Activated CD8-positive, alpha-beta memory T cell treated with anti-CD3 and anti-CD28 coated beads, Interleukin-2, amount 50 U/mL, for 24 hours (primary cell): ENCODE measurements at regions not wholly inside any gene's neighbourhood (a gene's known extent, or its start where the extent isn't known, plus 50 kb on each side); places are given as distances from the start of the nearest gene placed in this dataset.

Experiments used
- DNase-seq: peaks from one replicate; pipeline ENCODE4 v3.0.0-alpha.2; 2020; ENCODE audit errors: extremely low read depth

DNA sequence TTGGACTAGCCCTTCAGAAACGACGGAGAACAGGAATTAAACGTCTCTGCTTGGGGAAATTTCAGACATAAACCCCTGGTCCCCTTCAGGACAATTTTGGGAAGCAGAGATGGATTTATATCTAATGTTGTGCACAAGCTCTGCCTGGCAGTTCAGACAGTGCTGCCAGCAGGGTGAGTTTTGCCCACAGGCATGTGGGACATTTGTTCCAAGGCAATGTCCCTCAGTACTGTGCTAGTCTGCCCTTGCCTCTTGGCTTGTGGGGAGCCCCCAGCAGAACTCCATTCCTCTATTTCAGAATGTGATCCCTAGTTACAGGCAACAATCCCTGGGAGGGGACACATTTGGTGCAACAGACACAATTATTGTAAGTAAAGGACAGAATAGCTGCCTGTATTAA lies 76.5 kb upstream of the GPR12 start:
- DNase-seq = no peak

DNA sequence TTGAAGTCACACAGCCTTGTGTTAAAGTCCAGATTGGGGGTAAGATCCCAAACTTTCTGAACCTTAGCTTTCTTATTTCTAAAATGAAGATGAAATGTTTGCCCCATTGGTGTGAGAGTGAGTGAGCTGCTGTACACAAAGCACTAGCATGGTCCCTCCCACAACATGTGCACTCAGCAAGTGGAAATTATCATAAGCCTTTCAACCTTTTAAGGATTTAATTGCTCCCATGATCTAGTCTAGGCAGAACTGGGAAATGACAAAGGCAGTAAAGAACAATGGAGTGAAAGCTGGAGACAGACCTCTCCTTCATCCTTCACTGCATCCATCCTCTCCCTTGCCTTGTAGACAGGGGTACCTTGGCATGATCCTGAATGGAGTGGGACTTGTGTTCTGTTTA lies 76.0 kb upstream of the GPR12 start:
- DNase-seq = no peak

DNA sequence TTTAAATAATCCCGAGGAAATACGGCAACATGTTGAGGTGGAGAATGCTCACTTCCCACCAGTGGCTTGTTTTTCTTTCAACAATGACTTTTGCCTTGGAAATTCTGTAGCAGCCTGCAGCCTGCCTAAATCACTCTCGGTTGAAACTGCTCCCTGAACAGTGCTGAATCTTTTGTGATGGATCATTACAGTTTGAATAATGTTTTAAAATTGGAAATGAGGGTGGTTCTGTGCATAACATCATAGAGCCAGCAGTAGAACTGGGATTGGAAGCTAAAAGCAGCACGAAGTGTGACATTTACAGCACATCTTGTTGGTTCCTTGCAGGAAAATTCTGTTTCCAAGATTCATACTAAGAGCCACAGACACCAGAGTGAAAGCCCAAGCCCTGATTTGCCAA lies 74.1 kb upstream of the GPR12 start:
- no peak for DNase-seq

DNA sequence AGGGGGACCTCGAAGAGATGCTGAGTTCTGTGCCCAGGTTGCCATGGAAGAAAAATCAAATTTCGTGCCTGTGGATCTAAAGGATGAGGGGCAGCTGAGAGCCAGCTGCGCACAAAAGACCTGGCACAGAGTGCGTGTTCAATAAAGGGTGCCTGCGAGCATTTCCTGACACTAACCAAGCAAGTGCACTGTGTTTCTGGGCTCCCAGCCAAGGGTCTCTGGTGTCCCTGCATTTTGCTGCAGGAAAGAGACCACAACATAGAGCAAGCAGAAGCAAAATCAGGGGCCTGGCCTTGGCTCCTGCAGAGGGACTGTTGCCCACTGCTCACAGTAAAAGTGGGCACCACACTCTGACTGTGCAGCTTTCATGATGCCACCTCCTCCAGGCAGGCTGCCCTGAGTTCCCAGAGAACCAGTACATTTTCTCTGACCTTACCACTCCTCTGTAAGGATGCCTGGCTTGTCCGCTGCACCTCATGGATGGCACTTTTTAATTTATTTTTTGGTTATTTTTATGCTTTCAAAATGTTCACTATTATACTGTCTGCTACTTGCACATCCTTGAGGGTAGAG lies 70.8 kb upstream of the GPR12 start:
- no peak for DNase-seq

DNA sequence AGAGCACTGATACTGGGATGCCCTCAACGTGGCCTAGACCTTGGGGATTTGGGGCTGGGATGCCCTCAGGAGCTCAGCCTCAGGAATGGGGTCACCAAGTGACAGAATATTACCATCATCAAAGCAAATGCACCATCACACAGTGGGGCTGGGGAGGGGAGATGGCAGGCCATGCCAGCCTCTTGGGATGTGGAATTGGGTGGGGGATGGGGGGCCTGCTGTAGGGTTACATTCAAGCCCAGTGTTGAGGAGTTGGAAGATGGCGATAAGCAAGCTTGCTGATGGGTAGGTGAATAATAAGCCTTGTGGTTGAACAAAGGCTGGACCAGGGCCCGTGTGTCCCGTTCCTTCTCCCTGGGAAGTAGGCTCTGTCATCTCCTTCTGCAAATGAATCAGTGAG lies 69.1 kb upstream of the GPR12 start:
- DNase-seq = no peak

DNA sequence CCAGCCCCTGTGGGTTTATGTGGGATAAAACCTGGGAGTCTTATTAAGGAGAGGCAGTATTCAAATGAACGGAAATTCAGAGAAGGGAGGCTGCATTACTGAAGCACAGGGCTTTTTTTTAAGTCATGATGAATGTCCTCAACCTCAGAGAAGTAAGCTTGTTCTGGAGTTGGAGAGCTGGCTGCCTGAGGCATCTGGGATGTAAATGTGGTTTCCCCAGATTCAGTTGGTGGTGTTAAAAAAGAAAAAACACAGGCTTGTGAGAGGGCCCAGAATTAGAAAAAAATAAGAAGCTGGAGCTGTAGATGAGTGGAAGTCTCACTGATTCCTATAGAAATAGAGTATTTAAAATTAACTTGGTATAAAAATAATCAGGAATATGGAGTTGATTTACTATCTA lies 64.0 kb upstream of the GPR12 start:
- no peak for DNase-seq

DNA sequence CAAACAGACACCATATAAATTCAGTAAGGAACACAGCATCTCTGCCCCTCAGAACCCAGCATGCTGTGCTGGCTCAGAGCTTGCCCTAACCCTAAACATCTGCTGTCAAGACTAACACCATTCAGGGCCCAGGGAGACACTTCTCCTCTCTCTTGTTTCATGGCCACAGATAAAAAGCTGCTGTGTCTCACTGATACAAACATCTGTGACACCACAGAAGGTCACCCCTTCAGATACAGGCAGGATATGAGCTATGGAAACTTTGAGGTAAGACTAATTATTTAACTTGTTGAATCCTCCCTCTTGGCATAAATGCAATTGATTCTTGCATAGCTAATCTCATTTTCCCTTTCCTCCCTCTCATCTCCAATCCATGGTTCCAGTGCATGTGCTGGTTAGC lies 61.6 kb upstream of the GPR12 start:
- no peak for DNase-seq

DNA sequence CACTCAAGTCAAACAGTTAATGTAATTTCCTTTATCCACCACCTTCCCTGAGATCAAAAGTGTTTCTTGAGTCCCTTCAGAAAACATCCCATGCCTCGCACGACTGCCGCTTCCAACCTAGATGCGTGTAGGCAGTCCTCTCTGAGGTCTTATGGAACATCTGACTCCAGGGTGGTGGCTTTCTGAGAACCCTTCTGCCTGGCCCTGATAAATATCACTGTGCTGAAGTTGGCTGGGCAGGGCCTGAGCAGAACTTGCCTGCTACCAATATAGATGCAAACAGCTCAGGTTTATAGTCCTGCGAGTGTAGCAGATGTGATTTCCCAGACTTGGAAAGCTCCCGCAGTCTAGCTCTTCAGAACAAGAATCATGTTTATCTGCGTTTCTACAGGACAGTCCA lies 61.1 kb upstream of the GPR12 start:
- DNase-seq = no peak

DNA sequence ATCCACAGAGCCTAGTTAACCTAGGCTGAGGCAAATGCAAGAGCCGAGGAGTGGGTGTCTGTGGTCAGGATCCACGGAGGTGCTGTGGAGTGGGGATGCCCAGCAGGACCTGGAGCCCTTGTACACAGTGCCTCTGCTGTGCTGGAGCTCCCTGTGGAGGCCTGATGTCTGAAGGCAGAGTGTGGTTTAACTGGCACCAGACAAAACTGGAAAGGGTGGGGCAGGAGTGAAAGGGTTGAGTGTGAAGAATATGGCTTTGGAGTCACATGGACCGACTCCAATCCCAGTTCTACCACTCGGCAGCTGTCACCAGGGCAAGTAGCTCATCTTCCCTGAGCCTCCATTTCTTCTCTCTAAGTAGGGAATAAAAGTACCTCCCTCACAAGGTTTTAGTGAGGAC lies 60.3 kb upstream of the GPR12 start:
- DNase-seq = no peak

DNA sequence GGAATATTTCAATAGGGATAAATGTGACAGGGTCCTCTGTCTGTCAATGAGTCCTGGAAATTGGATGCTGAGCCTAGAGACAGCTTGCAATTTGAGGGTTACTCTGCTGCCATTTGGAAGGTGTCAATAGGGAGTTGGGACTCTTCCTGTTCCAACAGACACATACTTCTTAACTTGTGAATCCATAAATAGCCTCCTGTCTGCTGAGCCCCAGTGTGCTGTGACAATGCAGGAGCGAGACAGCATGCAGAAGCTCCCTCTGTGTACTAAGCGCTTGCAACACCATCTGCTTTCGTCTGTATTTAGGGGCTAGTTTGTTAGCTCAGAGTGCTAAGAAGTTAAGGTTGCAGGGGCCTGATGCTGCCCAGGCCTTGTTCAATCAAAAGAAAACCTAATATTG lies 58.5 kb upstream of the GPR12 start:
- no peak for DNase-seq

DNA sequence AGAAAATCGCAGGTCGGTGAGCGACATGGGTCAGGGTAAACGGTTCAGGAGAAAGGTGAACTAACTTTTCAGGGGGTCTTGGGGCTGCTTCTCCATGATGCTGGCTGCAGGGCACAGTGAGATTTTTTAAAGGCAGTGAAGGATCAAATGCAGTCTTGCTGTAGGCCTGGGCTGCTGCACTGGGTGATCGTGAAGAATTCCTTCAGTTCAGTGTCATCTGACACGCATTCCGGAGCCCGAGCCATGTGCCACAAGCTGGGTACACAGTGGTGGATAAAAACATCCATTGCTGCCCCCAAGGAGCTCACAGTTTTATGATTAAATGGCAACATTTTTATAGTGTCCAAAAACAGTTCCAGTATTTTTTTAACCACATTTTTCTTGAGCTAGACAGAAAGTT lies 56.3 kb upstream of the GPR12 start:
- DNase-seq = no peak

DNA sequence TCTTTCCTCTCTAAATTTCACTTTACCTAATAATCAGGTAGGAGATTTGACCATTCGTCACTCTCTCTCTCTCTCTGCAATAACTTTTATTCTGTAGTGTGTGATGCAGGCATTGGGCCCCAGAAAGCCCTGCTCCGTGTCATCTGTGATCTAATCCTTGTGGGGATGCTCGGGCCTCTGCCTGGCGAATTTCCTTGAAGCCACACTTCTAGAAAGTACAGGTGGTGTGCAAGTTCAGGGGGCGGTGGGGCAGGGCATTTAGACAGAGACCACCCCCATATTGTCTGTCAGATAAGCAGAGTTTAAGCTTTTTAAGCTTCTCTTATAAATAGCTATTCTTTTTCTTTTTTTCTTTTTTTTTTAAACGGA lies 53.4 kb upstream of the GPR12 start:
- no peak for DNase-seq

DNA sequence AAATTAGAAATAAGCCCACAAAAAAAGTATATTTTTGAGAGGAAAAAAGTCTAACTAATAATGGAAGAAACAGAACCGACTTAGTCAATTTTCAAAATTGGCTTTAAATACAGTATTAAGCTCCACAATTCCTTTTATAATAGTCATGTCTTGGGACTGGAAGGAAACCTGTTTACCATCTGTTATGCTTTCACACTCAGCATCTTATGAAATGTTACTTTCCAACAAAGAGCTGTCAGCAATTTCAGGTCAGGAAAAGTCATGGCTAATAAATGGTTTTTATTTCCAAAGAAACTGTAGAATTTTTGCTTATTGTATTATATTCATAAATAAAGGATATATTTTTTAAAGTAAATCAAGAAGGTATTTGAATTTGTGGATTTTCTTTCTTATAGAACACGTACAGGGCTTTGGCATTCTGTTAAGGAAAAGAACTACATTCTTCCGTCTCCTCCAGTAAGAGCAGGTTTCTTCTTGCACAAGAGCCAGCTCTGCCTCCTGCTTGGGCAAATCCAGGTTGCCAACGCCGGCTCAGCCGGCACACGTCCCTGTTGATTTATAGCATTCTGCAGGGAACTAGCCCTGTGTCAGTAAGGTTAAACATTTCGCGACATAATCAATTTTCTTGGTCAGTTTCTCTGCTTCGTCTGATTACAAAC lies 52.9 kb upstream of the GPR12 start:
- no peak for DNase-seq

DNA sequence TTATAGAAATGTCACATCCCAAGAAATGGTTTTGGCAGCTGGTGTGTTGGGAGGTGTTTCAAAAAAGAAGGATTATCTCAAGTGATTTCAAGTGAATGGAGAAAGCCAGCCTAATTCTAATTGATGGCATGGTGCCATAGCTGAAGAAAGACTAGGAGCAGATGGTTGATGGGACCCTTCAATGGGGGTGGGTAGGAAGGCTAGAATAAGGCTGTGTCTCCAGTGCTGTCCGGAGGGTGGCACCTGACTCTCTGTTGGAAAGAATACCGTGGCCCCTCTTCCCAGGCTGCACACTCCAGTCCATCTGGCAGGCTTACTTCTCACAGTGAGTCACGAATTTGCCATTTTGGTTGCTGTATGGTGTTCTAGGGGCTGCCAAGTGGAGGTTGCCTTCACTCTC lies 51.0 kb upstream of the GPR12 start:
- no peak for DNase-seq
